ENCODE measurements at regions not wholly inside any gene's neighbourhood (a gene's known extent, or its start where the extent isn't known, plus 50 kb on each side); places are given as distances from the start of the nearest gene placed in this dataset.
"Not testable (repeated sequence)": the region's sequence is repeated elsewhere in the genome, so short reads cannot be mapped to it uniquely, and the experiment has no call there.

GRCh38 chr2:75982719-75983118 is 272.0 kb upstream of the GCFC2 start:
- DNase-seq, result no peak

GRCh38 chr2:75964646-75965045 is 253.9 kb upstream of the GCFC2 start:
- no peak for DNase-seq

GRCh38 chr2:75960472-75961009 is 249.8 kb upstream of the GCFC2 start:
- no peak for DNase-seq

- no peak for DNase-seq
Measured at GRCh38 chr2:75959724-75960471, 249.2 kb upstream of the GCFC2 start.

- no peak for DNase-seq
Measured at GRCh38 chr2:75954761-75955160, 244.0 kb upstream of the GCFC2 start.

- DNase-seq, result no peak
Measured at GRCh38 chr2:75952173-75952572, 241.5 kb upstream of the GCFC2 start.

GRCh38 chr2:75949385-75950030 is 238.8 kb upstream of the GCFC2 start:
- DNase-seq, result no peak

GRCh38 chr2:75936311-75936710 is 225.6 kb upstream of the GCFC2 start:
- DNase-seq, result no peak

GRCh38 chr2:75932996-75933395 is 222.3 kb upstream of the GCFC2 start:
- DNase-seq, result no peak

GRCh38 chr2:75928093-75928492 is 217.4 kb upstream of the GCFC2 start:
- DNase-seq, result no peak

- DNase-seq, result no peak
Measured at GRCh38 chr2:75925331-75926024, 214.8 kb upstream of the GCFC2 start.

GRCh38 chr2:75922191-75922590 is 211.5 kb upstream of the GCFC2 start:
- no peak for DNase-seq

GRCh38 chr2:75920859-75921551 is 210.3 kb upstream of the GCFC2 start:
- DNase-seq, result no peak

GRCh38 chr2:75915851-75916634 is 205.3 kb upstream of the GCFC2 start:
- DNase-seq, result no peak

GRCh38 chr2:75896779-75897366 is 186.2 kb upstream of the GCFC2 start:
- DNase-seq, result peak; percentile 42 to 69

GRCh38 chr2:75894170-75894569 is 183.5 kb upstream of the GCFC2 start:
- no peak for DNase-seq

GRCh38 chr2:75892490-75892889 is 181.8 kb upstream of the GCFC2 start:
- DNase-seq, result no peak

- DNase-seq, result no peak
Measured at GRCh38 chr2:75882530-75882929, 171.8 kb upstream of the GCFC2 start.

GRCh38 chr2:75875606-75876005 is 164.9 kb upstream of the GCFC2 start:
- not testable (repeated sequence) for DNase-seq

- not testable (repeated sequence) for DNase-seq
Measured at GRCh38 chr2:75871762-75872614, 161.3 kb upstream of the GCFC2 start.

GRCh38 chr2:75870651-75871137 is 160.0 kb upstream of the GCFC2 start:
- DNase-seq, result no peak

All from NCI-H526 (cell line).